Smooth muscle cell (in vitro differentiated cells): ENCODE measurements at regions not wholly inside any gene's neighbourhood (a gene's known extent, or its start where the extent isn't known, plus 50 kb on each side); places are given as distances from the start of the nearest gene placed in this dataset.
"Not testable (repeated sequence)": the region's sequence is repeated elsewhere in the genome, so short reads cannot be mapped to it uniquely, and the experiment has no call there.

Experiments used
- DNase-seq: peaks from one replicate; lab custom pipeline; 2025; ENCODE audit not compliant: unreplicated experiment; lab: John Stamatoyannopoulos, UW
- H2AFZ ChIP-seq: fragments of 200-600 bp; sonication (generic); 2 replicates; pipeline ENCODE4 v1.6.0; 2016; ENCODE audit warnings: antibody characterized with exemption, low read depth, mild to moderate bottlenecking
- H3F3A ChIP-seq: fragments of 200-600 bp; sonication (generic); 2 replicates; pipeline ENCODE4 v1.6.0; 2017; ENCODE audit warnings: antibody characterized with exemption, low read depth
- H3K27ac ChIP-seq: fragments of 200-600 bp; sonication (generic); 2 replicates; pipeline ENCODE4 v1.5.1; 2016; ENCODE audit warnings: low read depth, mild to moderate bottlenecking
- H3K27me3 ChIP-seq: fragments of 200-600 bp; sonication (generic); 2 replicates; pipeline ENCODE4 v1.6.1; 2016; ENCODE audit warnings: low read depth, mild to moderate bottlenecking
- H3K36me3 ChIP-seq: fragments of 200-600 bp; sonication (generic); 2 replicates; pipeline ENCODE4 v1.5.1; 2016; ENCODE audit warnings: low read depth
- H3K4me1 ChIP-seq: fragments of 200-600 bp; sonication (generic); 2 replicates; pipeline ENCODE4 v1.5.1; 2016; ENCODE audit warnings: low read depth
- H3K4me2 ChIP-seq: fragments of 200-600 bp; sonication (generic); 2 replicates; pipeline ENCODE4 v1.6.0; 2016; ENCODE audit warnings: mild to moderate bottlenecking
- H3K4me3 ChIP-seq: fragments of 200-600 bp; sonication (generic); 2 replicates; pipeline ENCODE4 v1.5.1; 2016; ENCODE audit warnings: mild to moderate bottlenecking
- H3K79me2 ChIP-seq: fragments of 200-600 bp; sonication (generic); 2 replicates; pipeline ENCODE4 v1.6.0; 2016; ENCODE audit warnings: low read depth, mild to moderate bottlenecking
- H3K9ac ChIP-seq: fragments of 200-600 bp; sonication (generic); 2 replicates; pipeline ENCODE4 v1.6.0; 2016; ENCODE audit warnings: low read depth
- H3K9me3 ChIP-seq: fragments of 200-600 bp; sonication (generic); replicated peaks from 2 replicates; pipeline ENCODE4 v1.5.1; 2016; ENCODE audit warnings: low read depth
- H4K20me1 ChIP-seq: fragments of 200-600 bp; sonication (generic); 2 replicates; pipeline ENCODE4 v1.6.0; 2016; ENCODE audit warnings: low read depth
- WGBS: methylation state at CpG from one replicate; pipeline ENCODE4 v1.1.7; 2016; ENCODE audit warnings: low lambda C conversion rate; 5-methylcytosine and 5-hydroxymethylcytosine counted together
- TF ChIP-seq, protein P1 (sequence below): fragments of 200-600 bp; sonication (generic); IDR thresholded peaks from 2 replicates; pipeline ENCODE4 v1.5.1; 2017; ENCODE audit warnings: borderline replicate concordance, mild to moderate bottlenecking, antibody characterized with exemption; ENCODE audit not compliant: insufficient read depth, poor library complexity, severe bottlenecking

DNA sequence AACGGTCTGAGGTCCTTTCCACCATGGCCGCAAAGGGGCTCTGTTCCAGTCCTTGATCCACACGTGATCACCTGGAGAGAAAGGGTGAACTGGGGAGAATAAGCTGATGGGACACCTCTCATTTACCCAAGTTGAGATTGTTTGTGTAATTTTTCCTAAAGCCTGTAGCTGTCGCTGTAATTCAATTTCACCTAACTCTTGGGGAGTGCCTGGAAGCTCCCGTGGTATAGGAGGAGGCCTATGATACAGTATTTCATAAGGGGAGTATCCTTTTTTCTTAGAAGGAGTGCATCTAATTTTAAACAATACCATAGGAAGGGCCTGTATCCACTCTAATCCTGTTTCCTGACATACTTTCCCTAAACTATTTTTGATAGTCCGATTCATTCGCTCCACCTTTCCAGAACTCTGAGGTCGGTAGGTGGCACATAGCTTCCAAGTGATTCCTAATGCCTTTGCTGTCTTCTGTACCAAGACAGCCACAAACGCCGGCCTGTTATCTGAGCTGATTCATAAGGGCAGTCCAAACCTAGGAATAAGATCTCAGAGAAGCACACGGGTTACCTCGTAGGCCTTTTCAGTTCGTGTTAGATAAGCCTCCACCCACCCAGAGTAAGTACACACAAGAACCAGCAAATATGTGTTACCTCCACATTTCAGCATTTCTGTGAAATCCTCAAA, 78.9 kb upstream of the VEPH1 start:
- WGBS, result 54% methylated on average over 13 of the region's 13 CpGs
- H3K79me2 ChIP-seq, H3K36me3 ChIP-seq, H3K27ac ChIP-seq, H3K4me1 ChIP-seq, H3K4me3 ChIP-seq, H3F3A ChIP-seq, H3K27me3 ChIP-seq, H4K20me1 ChIP-seq, H3K9ac ChIP-seq, H2AFZ ChIP-seq, H3K9me3 ChIP-seq, DNase-seq, H3K4me2 ChIP-seq: not testable (repeated sequence)
- TF ChIP-seq, protein P1, sequence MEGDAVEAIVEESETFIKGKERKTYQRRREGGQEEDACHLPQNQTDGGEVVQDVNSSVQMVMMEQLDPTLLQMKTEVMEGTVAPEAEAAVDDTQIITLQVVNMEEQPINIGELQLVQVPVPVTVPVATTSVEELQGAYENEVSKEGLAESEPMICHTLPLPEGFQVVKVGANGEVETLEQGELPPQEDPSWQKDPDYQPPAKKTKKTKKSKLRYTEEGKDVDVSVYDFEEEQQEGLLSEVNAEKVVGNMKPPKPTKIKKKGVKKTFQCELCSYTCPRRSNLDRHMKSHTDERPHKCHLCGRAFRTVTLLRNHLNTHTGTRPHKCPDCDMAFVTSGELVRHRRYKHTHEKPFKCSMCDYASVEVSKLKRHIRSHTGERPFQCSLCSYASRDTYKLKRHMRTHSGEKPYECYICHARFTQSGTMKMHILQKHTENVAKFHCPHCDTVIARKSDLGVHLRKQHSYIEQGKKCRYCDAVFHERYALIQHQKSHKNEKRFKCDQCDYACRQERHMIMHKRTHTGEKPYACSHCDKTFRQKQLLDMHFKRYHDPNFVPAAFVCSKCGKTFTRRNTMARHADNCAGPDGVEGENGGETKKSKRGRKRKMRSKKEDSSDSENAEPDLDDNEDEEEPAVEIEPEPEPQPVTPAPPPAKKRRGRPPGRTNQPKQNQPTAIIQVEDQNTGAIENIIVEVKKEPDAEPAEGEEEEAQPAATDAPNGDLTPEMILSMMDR, result peak; percentile 34

DNA sequence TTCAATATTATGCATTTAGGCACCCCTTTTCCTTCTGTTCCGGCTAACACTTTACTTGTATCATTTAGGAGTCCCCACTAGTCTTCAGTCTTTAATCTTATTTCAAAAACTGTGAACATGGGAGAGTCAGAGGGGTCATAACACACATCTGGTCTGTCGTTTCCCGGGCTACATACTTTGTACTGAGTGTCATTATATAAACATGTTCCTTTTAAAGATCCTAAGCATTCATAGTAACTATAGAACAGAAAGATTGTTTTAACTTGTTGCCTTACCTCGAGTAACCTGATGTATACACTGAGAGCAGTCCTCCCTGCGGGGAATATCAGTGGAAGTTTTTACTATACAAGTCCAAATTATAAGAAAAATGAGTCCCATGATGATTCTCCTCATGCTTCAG, 78.2 kb upstream of the VEPH1 start:
- no peak overlapping the region for H3K27ac ChIP-seq
- no peak overlapping the region for H2AFZ ChIP-seq
- TF ChIP-seq, protein P1, result no peak
- H3K4me2 ChIP-seq, result no peak overlapping the region
- WGBS, result 83% methylated on average over 5 of the region's 5 CpGs
- no peaks in the 10 kb centered on the region for H3F3A ChIP-seq
- no peak for DNase-seq
- H3K4me1 ChIP-seq, result no peaks in the 10 kb centered on the region
- H3K9me3 ChIP-seq, result no peaks in the 10 kb centered on the region
- peaks cover 4% of the 10 kb centered on the region for H3K27me3 ChIP-seq
- no peaks in the 10 kb centered on the region for H3K79me2 ChIP-seq
- no peaks in the 10 kb centered on the region for H4K20me1 ChIP-seq
- H3K36me3 ChIP-seq, result no peaks in the 10 kb centered on the region
- H3K9ac ChIP-seq, result no peak overlapping the region
- H3K4me3 ChIP-seq, result no peak overlapping the region

DNA sequence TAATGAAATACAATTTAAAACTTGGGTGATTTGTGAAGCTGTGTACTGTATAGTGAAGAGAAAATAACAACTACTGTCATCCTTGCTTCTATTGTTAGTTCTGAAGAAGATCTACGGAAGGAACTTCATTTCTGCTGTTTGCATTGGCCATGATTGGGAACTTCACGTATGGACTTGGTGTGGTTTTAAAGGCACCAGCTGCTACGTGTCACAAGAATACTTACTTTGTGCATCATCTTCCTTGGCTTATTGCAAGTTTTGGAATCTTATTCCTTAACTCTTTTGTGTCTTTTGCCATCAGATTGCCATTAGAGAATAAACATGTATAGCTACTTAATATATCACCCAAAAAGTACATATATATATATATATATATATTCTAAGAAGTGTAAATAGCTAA, 75.0 kb upstream of the VEPH1 start:
- 84% methylated on average over 3 of the region's 3 CpGs for WGBS
- Histone ChIP-seq H3K27ac (no peak overlapping the region), H3K4me1 (no peaks in the 10 kb centered on the region), H3K27me3 (peaks cover 14% of the 10 kb centered on the region), H3F3A (peaks cover 12% of the 10 kb centered on the region), H3K79me2 (no peaks in the 10 kb centered on the region), H3K4me3 (no peak overlapping the region), H3K36me3 (no peaks in the 10 kb centered on the region), H3K9ac (no peak overlapping the region), H3K4me2 (no peak overlapping the region), H3K9me3 (no peaks in the 10 kb centered on the region), H2AFZ (no peak overlapping the region), H4K20me1 (no peaks in the 10 kb centered on the region)
- no peak for DNase-seq
- TF ChIP-seq, protein P1, result no peak

- H3K9ac ChIP-seq, result no peak overlapping the region
- H3K36me3 ChIP-seq, result no peaks in the 10 kb centered on the region
- no peak for DNase-seq
- H3K79me2 ChIP-seq, result no peaks in the 10 kb centered on the region
- peaks cover 14% of the 10 kb centered on the region for H3K27me3 ChIP-seq
- WGBS, result 30% methylated on average over 3 of the region's 3 CpGs
- H3K4me1 ChIP-seq, result no peaks in the 10 kb centered on the region
- H3K4me3 ChIP-seq, result no peak overlapping the region
- H3F3A ChIP-seq, result peaks cover 12% of the 10 kb centered on the region
- peak overlapping the region; percentile 52 for H3K4me2 ChIP-seq
- H3K9me3 ChIP-seq, result no peaks in the 10 kb centered on the region
- H2AFZ ChIP-seq, result no peak overlapping the region
- H4K20me1 ChIP-seq, result no peaks in the 10 kb centered on the region
- peak overlapping the region; percentile 53 for H3K27ac ChIP-seq
- TF ChIP-seq, protein P1, result no peak
These were observed 71.3 kb upstream of the VEPH1 start for GRCh38 chr3:157574531-157574930.
